ENCODE measurements at regions not wholly inside any gene's neighbourhood (a gene's known extent, or its start where the extent isn't known, plus 50 kb on each side); places are given as distances from the start of the nearest gene placed in this dataset.

DNA sequence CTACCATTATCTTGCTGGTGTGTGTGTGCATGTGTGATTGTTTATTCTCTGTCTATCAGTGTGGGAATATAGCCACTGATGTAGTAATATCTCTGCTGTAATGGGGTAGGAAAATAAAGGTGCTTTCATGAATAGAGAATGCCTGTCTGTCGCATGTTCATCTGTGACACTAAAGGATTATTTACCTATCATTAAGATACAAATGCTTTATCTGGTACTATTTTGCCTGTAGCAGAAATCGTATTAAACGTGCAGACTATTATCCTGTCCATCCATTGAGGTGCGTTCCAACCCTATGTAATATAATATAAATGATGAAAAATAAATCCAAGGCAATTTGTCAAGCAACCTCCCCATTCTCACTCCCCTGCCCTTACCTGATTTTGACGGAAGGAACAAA lies 1215.1 kb downstream of the BCL11B start (continued):
- TF ChIP-seq, protein P1, sequence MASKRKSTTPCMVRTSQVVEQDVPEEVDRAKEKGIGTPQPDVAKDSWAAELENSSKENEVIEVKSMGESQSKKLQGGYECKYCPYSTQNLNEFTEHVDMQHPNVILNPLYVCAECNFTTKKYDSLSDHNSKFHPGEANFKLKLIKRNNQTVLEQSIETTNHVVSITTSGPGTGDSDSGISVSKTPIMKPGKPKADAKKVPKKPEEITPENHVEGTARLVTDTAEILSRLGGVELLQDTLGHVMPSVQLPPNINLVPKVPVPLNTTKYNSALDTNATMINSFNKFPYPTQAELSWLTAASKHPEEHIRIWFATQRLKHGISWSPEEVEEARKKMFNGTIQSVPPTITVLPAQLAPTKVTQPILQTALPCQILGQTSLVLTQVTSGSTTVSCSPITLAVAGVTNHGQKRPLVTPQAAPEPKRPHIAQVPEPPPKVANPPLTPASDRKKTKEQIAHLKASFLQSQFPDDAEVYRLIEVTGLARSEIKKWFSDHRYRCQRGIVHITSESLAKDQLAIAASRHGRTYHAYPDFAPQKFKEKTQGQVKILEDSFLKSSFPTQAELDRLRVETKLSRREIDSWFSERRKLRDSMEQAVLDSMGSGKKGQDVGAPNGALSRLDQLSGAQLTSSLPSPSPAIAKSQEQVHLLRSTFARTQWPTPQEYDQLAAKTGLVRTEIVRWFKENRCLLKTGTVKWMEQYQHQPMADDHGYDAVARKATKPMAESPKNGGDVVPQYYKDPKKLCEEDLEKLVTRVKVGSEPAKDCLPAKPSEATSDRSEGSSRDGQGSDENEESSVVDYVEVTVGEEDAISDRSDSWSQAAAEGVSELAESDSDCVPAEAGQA (IDR thresholded peaks at IDR 0.05; ENCODE audit: low read depth), result no peak
- TF ChIP-seq, protein P1 (CRISPR knock-in tag; IDR thresholded peaks at IDR 0.05; ENCODE audit: borderline replicate concordance), result no peak
- TF ChIP-seq ZNF724P (CRISPR knock-in tag; IDR thresholded peaks at IDR 0.05; ENCODE audit: borderline replicate concordance) (no peak), ZNF709 (CRISPR knock-in tag; IDR thresholded peaks at IDR 0.05) (no peak), CEBPG (CRISPR knock-in tag; IDR thresholded peaks at IDR 0.05) (no peak), MNT (IDR thresholded peaks at IDR 0.05) (no peak), YEATS4 (CRISPR knock-in tag; IDR thresholded peaks at IDR 0.05; ENCODE audit: borderline replicate concordance) (no peak), CREBL2 (CRISPR knock-in tag; IDR thresholded peaks at IDR 0.05; ENCODE audit: borderline replicate concordance) (no peak), PHF20 (CRISPR knock-in tag; IDR thresholded peaks at IDR 0.05) (no peak), NFKBIZ (CRISPR knock-in tag; IDR thresholded peaks at IDR 0.05) (no peak), NBN (conservative IDR thresholded peaks at IDR 0.05) (no peak), ZNF878 (CRISPR knock-in tag; IDR thresholded peaks at IDR 0.05) (no peak), DNMT1 (CRISPR knock-in tag; IDR thresholded peaks at IDR 0.05) (no peak)
- TF ChIP-seq, protein P2, sequence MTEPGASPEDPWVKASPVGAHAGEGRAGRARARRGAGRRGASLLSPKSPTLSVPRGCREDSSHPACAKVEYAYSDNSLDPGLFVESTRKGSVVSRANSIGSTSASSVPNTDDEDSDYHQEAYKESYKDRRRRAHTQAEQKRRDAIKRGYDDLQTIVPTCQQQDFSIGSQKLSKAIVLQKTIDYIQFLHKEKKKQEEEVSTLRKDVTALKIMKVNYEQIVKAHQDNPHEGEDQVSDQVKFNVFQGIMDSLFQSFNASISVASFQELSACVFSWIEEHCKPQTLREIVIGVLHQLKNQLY (CRISPR knock-in tag; IDR thresholded peaks at IDR 0.05), result no peak
- TF ChIP-seq, protein P3, sequence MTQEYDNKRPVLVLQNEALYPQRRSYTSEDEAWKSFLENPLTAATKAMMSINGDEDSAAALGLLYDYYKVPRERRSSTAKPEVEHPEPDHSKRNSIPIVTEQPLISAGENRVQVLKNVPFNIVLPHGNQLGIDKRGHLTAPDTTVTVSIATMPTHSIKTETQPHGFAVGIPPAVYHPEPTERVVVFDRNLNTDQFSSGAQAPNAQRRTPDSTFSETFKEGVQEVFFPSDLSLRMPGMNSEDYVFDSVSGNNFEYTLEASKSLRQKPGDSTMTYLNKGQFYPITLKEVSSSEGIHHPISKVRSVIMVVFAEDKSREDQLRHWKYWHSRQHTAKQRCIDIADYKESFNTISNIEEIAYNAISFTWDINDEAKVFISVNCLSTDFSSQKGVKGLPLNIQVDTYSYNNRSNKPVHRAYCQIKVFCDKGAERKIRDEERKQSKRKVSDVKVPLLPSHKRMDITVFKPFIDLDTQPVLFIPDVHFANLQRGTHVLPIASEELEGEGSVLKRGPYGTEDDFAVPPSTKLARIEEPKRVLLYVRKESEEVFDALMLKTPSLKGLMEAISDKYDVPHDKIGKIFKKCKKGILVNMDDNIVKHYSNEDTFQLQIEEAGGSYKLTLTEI (CRISPR knock-in tag; conservative IDR thresholded peaks at IDR 0.05), result no peak

Data from HepG2 (cell line).